GM23338 (cell line): ENCODE measurements at regions not wholly inside any gene's neighbourhood (a gene's known extent, or its start where the extent isn't known, plus 50 kb on each side); places are given as distances from the start of the nearest gene placed in this dataset.

Source experiments
- ATAC-seq: fragments of 200-7000 bp; cut with Tn5 transposase; 3 replicates; pipeline ENCODE4 v1.9.1; 2020
- DNase-seq: peaks from one replicate; pipeline ENCODE4 v3.0.0-alpha.2; 2015; ENCODE audit warnings: low spot score
- H2AFZ ChIP-seq: fragments of 200-600 bp; sonication (generic); 2 replicates; pipeline ENCODE4 v1.8.0; 2016; ENCODE audit warnings: antibody characterized with exemption, mild to moderate bottlenecking, moderate library complexity
- H3F3A ChIP-seq: fragments of 200-600 bp; sonication (generic); replicated peaks from 2 replicates; pipeline ENCODE4 v1.8.0; 2017; ENCODE audit warnings: antibody characterized with exemption, mixed run types, low read depth
- H3K27ac ChIP-seq: fragments of 200-600 bp; sonication (generic); 2 replicates; pipeline ENCODE4 v1.6.1; 2016; ENCODE audit warnings: low read depth
- H3K27me3 ChIP-seq: fragments of 200-600 bp; sonication (generic); 2 replicates; pipeline ENCODE4 v1.8.0; 2016; ENCODE audit warnings: mild to moderate bottlenecking, mixed run types, moderate library complexity; ENCODE audit not compliant: insufficient read depth
- H3K36me3 ChIP-seq: fragments of 200-600 bp; sonication (generic); 2 replicates; pipeline ENCODE4 v1.8.0; 2016; ENCODE audit warnings: mild to moderate bottlenecking; ENCODE audit not compliant: insufficient read depth
- H3K4me1 ChIP-seq: fragments of 200-600 bp; sonication (generic); 2 replicates; pipeline ENCODE4 v1.8.0; 2016; ENCODE audit warnings: mild to moderate bottlenecking, moderate library complexity; ENCODE audit not compliant: insufficient read depth
- H3K4me2 ChIP-seq: fragments of 200-600 bp; sonication (generic); 2 replicates; pipeline ENCODE4 v1.7.1; 2017; ENCODE audit warnings: mixed run types
- H3K4me3 ChIP-seq: fragments of 200-600 bp; sonication (generic); 2 replicates; pipeline ENCODE4 v1.6.1; 2016; ENCODE audit warnings: mixed run types
- H3K79me2 ChIP-seq: fragments of 200-600 bp; sonication (generic); replicated peaks from 2 replicates; pipeline ENCODE4 v1.8.0; 2017; ENCODE audit warnings: mild to moderate bottlenecking; ENCODE audit not compliant: insufficient read depth
- H3K9me2 ChIP-seq: fragments of 200-600 bp; sonication (generic); 2 replicates; pipeline ENCODE4 v1.8.0; 2017; ENCODE audit not compliant: insufficient read depth
- H4K20me1 ChIP-seq: fragments of 200-600 bp; sonication (generic); replicated peaks from 2 replicates; pipeline ENCODE4 v1.8.0; 2017; ENCODE audit warnings: mild to moderate bottlenecking; ENCODE audit not compliant: insufficient read depth
- H3K27ac Mint-ChIP-seq: 2 replicates; pipeline ENCODE4 v1.8.0; 2020; ENCODE audit warnings: inconsistent platforms, mild to moderate bottlenecking, moderate library complexity, mixed read lengths
- H3K27me3 Mint-ChIP-seq: 3 replicates; pipeline ENCODE4 v1.8.0; 2022; ENCODE audit warnings: low read depth, mild to moderate bottlenecking, moderate library complexity, mixed read lengths, inconsistent platforms; ENCODE audit not compliant: insufficient read depth, poor library complexity
- H3K36me3 Mint-ChIP-seq: 3 replicates; pipeline ENCODE4 v1.8.0; 2021; ENCODE audit warnings: low read depth, mild to moderate bottlenecking, inconsistent platforms, moderate library complexity, mixed read lengths
- H3K4me1 Mint-ChIP-seq: 3 replicates; pipeline ENCODE4 v1.8.0; 2020; ENCODE audit warnings: mild to moderate bottlenecking, inconsistent platforms, mixed read lengths
- H3K4me3 Mint-ChIP-seq: 3 replicates; pipeline ENCODE4 v1.8.0; 2021; ENCODE audit warnings: moderate library complexity, mild to moderate bottlenecking, inconsistent platforms, mixed read lengths
- H3K9me3 Mint-ChIP-seq: 3 replicates; pipeline ENCODE4 v1.8.0; 2020; ENCODE audit warnings: moderate library complexity, mild to moderate bottlenecking, inconsistent platforms, mixed read lengths
- CREB1 ChIP-seq: fragments of 250-450 bp; sonication (Bioruptor Pico); IDR thresholded peaks from 2 replicates; pipeline ENCODE4 v1.5.0; 2020; ENCODE audit warnings: low read depth, mild to moderate bottlenecking, moderate library complexity
- CTCF ChIP-seq, 2 experiments: fragments of 200-600 bp in 1 of 2; sonication (generic) in 1 of 2; conservative IDR thresholded peaks; 2 replicates each; pipeline versions ENCODE4 v1.5.1 to v1.6.1; 2016 to 2017; ENCODE audit warnings: antibody characterized with exemption in 2 of 2, low read depth in 2 of 2, mild to moderate bottlenecking in 2 of 2, moderate library complexity in 1 of 2
- ETS1 ChIP-seq: IDR thresholded peaks from 2 replicates; pipeline ENCODE4 v1.6.1; 2016; ENCODE audit warnings: antibody characterized with exemption
- EZH2 ChIP-seq: fragments of 200-600 bp; sonication (generic); IDR thresholded peaks from one replicate; pipeline ENCODE4 v1.8.0; 2017; ENCODE audit warnings: antibody characterized with exemption, mild to moderate bottlenecking, low read depth; ENCODE audit not compliant: unreplicated experiment
- EZH2phosphoT487 ChIP-seq: fragments of 200-600 bp; sonication (generic); IDR thresholded peaks from one replicate; pipeline ENCODE4 v1.8.1; 2018; ENCODE audit warnings: antibody characterized with exemption; ENCODE audit not compliant: unreplicated experiment
- POLR2AphosphoS5 ChIP-seq: IDR thresholded peaks from 2 replicates; pipeline ENCODE4 v1.6.1; 2016; ENCODE audit warnings: antibody characterized with exemption, low read depth
- STAT1 ChIP-seq: IDR thresholded peaks from one replicate; pipeline ENCODE4 v1.6.1; 2016; ENCODE audit warnings: antibody characterized with exemption; ENCODE audit not compliant: unreplicated experiment
- ZNF114 ChIP-seq: fragments of 250-450 bp; sonication (Bioruptor Pico); IDR thresholded peaks from 2 replicates; pipeline ENCODE4 v1.5.0; 2020; ENCODE audit warnings: mild to moderate bottlenecking, moderate library complexity
- ZNF331 ChIP-seq: fragments of 250-450 bp; sonication (Bioruptor Pico); IDR thresholded peaks from 2 replicates; pipeline ENCODE4 v1.5.0; 2020; ENCODE audit warnings: low read depth, mild to moderate bottlenecking, moderate library complexity
- TF ChIP-seq, protein P1 (sequence below): IDR thresholded peaks from one replicate; pipeline ENCODE4 v1.6.1; 2018; ENCODE audit warnings: antibody characterized with exemption; ENCODE audit not compliant: unreplicated experiment
- TF ChIP-seq, protein P2 (sequence below): fragments of 250-450 bp; sonication (Bioruptor Pico); IDR thresholded peaks from 2 replicates; pipeline ENCODE4 v1.5.0; 2020; ENCODE audit warnings: mild to moderate bottlenecking, moderate library complexity

DNA sequence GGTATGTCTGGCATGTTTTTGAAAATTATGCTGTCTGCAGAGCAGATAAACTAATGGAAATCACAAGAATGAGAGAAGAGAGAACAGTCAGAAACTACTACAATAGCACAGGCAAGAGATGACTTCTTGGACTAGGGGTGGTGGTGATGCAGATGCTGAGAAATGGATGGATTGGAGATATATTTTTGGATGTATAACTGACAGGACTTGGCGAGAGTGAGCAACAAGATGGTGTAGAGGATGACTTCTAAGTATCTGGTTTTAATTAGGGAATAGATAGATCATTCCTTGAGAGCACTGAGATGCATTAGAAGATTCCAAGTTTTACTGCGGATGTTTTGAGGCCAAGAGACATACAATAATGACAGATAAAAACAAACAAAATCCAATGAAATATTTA is 328.2 kb downstream of the PID1 start:
- Mint-ChIP-seq H3K27me3 (no peaks in the 10 kb centered on the region), H3K27ac (no peak overlapping the region), H3K9me3 (no peaks in the 10 kb centered on the region; the same call in 1 of the 3 replicates), H3K36me3 (no peaks in the 10 kb centered on the region), H3K4me3 (no peak overlapping the region), H3K4me1 (no peaks in the 10 kb centered on the region)
- no peak for TF ChIP-seq ETS1
- no peak for TF ChIP-seq EZH2
- TF ChIP-seq POLR2AphosphoS5: no peak
- TF ChIP-seq CTCF (conservative IDR thresholded peaks at IDR 0.05; ENCODE audit: low read depth in 2 of 2): no peak
- TF ChIP-seq, protein P1, sequence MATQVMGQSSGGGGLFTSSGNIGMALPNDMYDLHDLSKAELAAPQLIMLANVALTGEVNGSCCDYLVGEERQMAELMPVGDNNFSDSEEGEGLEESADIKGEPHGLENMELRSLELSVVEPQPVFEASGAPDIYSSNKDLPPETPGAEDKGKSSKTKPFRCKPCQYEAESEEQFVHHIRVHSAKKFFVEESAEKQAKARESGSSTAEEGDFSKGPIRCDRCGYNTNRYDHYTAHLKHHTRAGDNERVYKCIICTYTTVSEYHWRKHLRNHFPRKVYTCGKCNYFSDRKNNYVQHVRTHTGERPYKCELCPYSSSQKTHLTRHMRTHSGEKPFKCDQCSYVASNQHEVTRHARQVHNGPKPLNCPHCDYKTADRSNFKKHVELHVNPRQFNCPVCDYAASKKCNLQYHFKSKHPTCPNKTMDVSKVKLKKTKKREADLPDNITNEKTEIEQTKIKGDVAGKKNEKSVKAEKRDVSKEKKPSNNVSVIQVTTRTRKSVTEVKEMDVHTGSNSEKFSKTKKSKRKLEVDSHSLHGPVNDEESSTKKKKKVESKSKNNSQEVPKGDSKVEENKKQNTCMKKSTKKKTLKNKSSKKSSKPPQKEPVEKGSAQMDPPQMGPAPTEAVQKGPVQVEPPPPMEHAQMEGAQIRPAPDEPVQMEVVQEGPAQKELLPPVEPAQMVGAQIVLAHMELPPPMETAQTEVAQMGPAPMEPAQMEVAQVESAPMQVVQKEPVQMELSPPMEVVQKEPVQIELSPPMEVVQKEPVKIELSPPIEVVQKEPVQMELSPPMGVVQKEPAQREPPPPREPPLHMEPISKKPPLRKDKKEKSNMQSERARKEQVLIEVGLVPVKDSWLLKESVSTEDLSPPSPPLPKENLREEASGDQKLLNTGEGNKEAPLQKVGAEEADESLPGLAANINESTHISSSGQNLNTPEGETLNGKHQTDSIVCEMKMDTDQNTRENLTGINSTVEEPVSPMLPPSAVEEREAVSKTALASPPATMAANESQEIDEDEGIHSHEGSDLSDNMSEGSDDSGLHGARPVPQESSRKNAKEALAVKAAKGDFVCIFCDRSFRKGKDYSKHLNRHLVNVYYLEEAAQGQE: no peak
- TF ChIP-seq CREB1 (CRISPR knock-in tag): no peak
- no peak for TF ChIP-seq STAT1
- TF ChIP-seq ZNF331 (CRISPR knock-in tag): no peak
- TF ChIP-seq EZH2phosphoT487: no peak
- TF ChIP-seq ZNF114 (CRISPR knock-in tag): no peak
- Histone ChIP-seq H3K4me1 (no peaks in the 10 kb centered on the region), H3K27ac (no peak overlapping the region), H2AFZ (no peak overlapping the region), H3K9me2 (peaks cover 9% of the 10 kb centered on the region; the same call in 1 of the 2 replicates), H3K36me3 (no peaks in the 10 kb centered on the region), H3K79me2 (no peaks in the 10 kb centered on the region), H3K4me3 (no peak overlapping the region), H3K4me2 (no peak overlapping the region), H4K20me1 (no peaks in the 10 kb centered on the region), H3K27me3 (no peaks in the 10 kb centered on the region), H3F3A (no peaks in the 10 kb centered on the region)
- ATAC-seq (no peak), DNase-seq (no peak)

DNA sequence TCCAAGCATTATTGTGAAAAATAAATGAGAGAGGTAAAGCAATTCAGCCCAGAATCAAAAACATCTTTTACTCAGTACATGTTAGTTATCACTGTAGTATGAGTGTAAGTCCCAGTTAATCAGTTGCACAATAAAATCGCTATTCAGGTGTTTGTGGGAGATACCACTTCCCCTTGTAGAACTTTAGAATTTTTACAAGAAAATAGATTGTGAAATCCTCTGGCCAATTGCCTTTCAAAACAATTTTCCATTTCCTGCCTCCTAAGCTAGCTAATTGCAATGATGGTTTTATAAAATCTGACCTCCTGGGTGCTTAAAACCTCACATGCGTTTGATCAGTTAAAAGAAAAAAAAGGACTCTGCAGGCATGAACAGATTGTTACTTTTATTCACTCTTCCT is 332.5 kb downstream of the PID1 start:
- H3K9me2 ChIP-seq: peaks cover 9% of the 10 kb centered on the region; the same call in 1 of the 2 replicates
- no peak overlapping the region for H3K4me2 ChIP-seq
- Mint-ChIP-seq H3K27ac (no peak overlapping the region), H3K36me3 (no peaks in the 10 kb centered on the region), H3K4me1 (no peaks in the 10 kb centered on the region), H3K9me3 (peaks cover 12% of the 10 kb centered on the region), H3K4me3 (no peak overlapping the region), H3K27me3 (no peaks in the 10 kb centered on the region)
- no peaks in the 10 kb centered on the region for H4K20me1 ChIP-seq
- no peak for ATAC-seq
- no peaks in the 10 kb centered on the region for H3F3A ChIP-seq
- no peaks in the 10 kb centered on the region for H3K36me3 ChIP-seq
- no peak for DNase-seq
- no peak overlapping the region for H3K4me3 ChIP-seq
- no peaks in the 10 kb centered on the region for H3K27me3 ChIP-seq
- H3K4me1 ChIP-seq: no peaks in the 10 kb centered on the region
- H2AFZ ChIP-seq: no peak overlapping the region
- H3K27ac ChIP-seq: no peak overlapping the region
- no peaks in the 10 kb centered on the region for H3K79me2 ChIP-seq
- TF ChIP-seq, protein P2, sequence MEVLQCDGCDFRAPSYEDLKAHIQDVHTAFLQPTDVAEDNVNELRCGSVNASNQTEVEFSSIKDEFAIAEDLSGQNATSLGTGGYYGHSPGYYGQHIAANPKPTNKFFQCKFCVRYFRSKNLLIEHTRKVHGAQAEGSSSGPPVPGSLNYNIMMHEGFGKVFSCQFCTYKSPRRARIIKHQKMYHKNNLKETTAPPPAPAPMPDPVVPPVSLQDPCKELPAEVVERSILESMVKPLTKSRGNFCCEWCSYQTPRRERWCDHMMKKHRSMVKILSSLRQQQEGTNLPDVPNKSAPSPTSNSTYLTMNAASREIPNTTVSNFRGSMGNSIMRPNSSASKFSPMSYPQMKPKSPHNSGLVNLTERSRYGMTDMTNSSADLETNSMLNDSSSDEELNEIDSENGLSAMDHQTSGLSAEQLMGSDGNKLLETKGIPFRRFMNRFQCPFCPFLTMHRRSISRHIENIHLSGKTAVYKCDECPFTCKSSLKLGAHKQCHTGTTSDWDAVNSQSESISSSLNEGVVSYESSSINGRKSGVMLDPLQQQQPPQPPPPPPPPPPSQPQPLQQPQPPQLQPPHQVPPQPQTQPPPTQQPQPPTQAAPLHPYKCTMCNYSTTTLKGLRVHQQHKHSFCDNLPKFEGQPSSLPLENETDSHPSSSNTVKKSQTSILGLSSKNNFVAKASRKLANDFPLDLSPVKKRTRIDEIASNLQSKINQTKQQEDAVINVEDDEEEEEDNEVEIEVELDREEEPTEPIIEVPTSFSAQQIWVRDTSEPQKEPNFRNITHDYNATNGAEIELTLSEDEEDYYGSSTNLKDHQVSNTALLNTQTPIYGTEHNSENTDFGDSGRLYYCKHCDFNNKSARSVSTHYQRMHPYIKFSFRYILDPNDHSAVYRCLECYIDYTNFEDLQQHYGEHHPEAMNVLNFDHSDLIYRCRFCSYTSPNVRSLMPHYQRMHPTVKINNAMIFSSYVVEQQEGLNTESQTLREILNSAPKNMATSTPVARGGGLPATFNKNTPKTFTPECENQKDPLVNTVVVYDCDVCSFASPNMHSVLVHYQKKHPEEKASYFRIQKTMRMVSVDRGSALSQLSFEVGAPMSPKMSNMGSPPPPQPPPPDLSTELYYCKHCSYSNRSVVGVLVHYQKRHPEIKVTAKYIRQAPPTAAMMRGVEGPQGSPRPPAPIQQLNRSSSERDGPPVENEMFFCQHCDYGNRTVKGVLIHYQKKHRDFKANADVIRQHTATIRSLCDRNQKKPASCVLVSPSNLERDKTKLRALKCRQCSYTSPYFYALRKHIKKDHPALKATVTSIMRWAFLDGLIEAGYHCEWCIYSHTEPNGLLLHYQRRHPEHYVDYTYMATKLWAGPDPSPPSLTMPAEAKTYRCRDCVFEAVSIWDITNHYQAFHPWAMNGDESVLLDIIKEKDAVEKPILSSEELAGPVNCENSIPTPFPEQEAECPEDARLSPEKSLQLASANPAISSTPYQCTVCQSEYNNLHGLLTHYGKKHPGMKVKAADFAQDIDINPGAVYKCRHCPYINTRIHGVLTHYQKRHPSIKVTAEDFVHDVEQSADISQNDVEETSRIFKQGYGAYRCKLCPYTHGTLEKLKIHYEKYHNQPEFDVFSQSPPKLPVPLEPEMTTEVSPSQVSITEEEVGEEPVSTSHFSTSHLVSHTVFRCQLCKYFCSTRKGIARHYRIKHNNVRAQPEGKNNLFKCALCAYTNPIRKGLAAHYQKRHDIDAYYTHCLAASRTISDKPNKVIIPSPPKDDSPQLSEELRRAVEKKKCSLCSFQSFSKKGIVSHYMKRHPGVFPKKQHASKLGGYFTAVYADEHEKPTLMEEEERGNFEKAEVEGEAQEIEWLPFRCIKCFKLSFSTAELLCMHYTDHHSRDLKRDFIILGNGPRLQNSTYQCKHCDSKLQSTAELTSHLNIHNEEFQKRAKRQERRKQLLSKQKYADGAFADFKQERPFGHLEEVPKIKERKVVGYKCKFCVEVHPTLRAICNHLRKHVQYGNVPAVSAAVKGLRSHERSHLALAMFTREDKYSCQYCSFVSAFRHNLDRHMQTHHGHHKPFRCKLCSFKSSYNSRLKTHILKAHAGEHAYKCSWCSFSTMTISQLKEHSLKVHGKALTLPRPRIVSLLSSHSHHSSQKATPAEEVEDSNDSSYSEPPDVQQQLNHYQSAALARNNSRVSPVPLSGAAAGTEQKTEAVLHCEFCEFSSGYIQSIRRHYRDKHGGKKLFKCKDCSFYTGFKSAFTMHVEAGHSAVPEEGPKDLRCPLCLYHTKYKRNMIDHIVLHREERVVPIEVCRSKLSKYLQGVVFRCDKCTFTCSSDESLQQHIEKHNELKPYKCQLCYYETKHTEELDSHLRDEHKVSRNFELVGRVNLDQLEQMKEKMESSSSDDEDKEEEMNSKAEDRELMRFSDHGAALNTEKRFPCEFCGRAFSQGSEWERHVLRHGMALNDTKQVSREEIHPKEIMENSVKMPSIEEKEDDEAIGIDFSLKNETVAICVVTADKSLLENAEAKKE (CRISPR knock-in tag): no peak
